ENCODE measurements at regions not wholly inside any gene's neighbourhood (a gene's known extent, or its start where the extent isn't known, plus 50 kb on each side); places are given as distances from the start of the nearest gene placed in this dataset.

GRCh38 chr7:18370633-18371032 lies 124.9 kb upstream of the HDAC9 start:
- DNase-seq, result no peak

- DNase-seq, result no peak
These were observed 116.5 kb upstream of the HDAC9 start for GRCh38 chr7:18378989-18379605.

- DNase-seq, result peak; percentile 85
These were observed 110.9 kb upstream of the HDAC9 start for GRCh38 chr7:18384491-18385143.

GRCh38 chr7:18386607-18387006 lies 108.9 kb upstream of the HDAC9 start:
- DNase-seq, result no peak

GRCh38 chr7:18387191-18387735 lies 108.3 kb upstream of the HDAC9 start:
- no peak for DNase-seq

GRCh38 chr7:18390535-18390907 lies 105.0 kb upstream of the HDAC9 start:
- DNase-seq, result no peak

- DNase-seq, result no peak
These were observed 102.0 kb upstream of the HDAC9 start for GRCh38 chr7:18393465-18394118.

GRCh38 chr7:18395868-18396267 lies 99.7 kb upstream of the HDAC9 start:
- no peak for DNase-seq

GRCh38 chr7:18396953-18397352 lies 98.6 kb upstream of the HDAC9 start:
- no peak for DNase-seq

- no peak for DNase-seq
These were observed 95.9 kb upstream of the HDAC9 start for GRCh38 chr7:18399436-18400235.

GRCh38 chr7:18400275-18400674 lies 95.3 kb upstream of the HDAC9 start:
- DNase-seq, result no peak

- DNase-seq, result no peak
These were observed 94.8 kb upstream of the HDAC9 start for GRCh38 chr7:18400726-18401125.

- no peak for DNase-seq
These were observed 93.8 kb upstream of the HDAC9 start for GRCh38 chr7:18401757-18402156.

GRCh38 chr7:18402488-18403183 lies 92.9 kb upstream of the HDAC9 start:
- no peak for DNase-seq

GRCh38 chr7:18405726-18406125 lies 89.8 kb upstream of the HDAC9 start:
- no peak for DNase-seq

- DNase-seq, result no peak
These were observed 88.2 kb upstream of the HDAC9 start for GRCh38 chr7:18407385-18407784.

GRCh38 chr7:18408461-18408860 lies 87.1 kb upstream of the HDAC9 start:
- DNase-seq, result no peak

- no peak for DNase-seq
These were observed 86.7 kb upstream of the HDAC9 start for GRCh38 chr7:18408868-18409267.

GRCh38 chr7:18413447-18413846 lies 82.1 kb upstream of the HDAC9 start:
- no peak for DNase-seq

GRCh38 chr7:18414885-18415284 lies 80.7 kb upstream of the HDAC9 start:
- no peak for DNase-seq

GRCh38 chr7:18416988-18417387 lies 78.6 kb upstream of the HDAC9 start:
- DNase-seq, result no peak

- DNase-seq, result no peak
These were observed 76.1 kb upstream of the HDAC9 start for GRCh38 chr7:18419456-18419855.

GRCh38 chr7:18420108-18420507 lies 75.4 kb upstream of the HDAC9 start:
- no peak for DNase-seq
